ENCODE measurements at regions not wholly inside any gene's neighbourhood (a gene's known extent, or its start where the extent isn't known, plus 50 kb on each side); places are given as distances from the start of the nearest gene placed in this dataset.

DNA sequence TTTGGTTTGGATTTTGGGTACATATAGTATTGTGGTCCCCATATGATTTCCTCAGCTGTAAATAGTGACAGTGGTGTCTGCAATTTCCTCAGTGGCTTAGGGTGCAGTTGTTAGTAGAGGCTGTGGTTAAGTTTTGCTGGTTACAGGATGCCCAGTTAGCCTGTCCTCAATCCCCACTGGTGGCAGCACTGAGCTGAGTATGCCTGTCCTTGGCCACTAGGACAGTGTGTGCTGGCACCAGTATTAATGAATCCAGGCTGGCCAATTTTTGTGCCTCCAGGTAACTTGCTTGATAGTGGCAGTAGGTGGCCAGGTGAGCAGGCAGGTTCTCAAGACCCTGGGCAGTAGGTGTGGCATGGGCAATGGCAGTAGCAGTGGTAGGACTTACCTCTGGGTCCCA, 973.1 kb downstream of the TMEM182 start:
- Histone ChIP-seq H3K9ac (no peak overlapping the region), H3K4me1 (ENCODE audit: low read depth, poor library complexity, severe bottlenecking) (no peaks in the 10 kb centered on the region), H4K20me1 (ENCODE audit: insufficient read depth) (no peaks in the 10 kb centered on the region), H3K27me3 (ENCODE audit: insufficient read depth, low read depth) (no peaks in the 10 kb centered on the region), H3K4me3 (IDR thresholded peaks at IDR 0.05; ENCODE audit: insufficient read depth, low read depth, low read length) (no peak overlapping the region), H3K27ac (no peak overlapping the region), H3K36me3 (ENCODE audit: insufficient read depth) (no peaks in the 10 kb centered on the region), H2AFZ (ENCODE audit: low read depth) (no peak overlapping the region), H3K4me2 (no peak overlapping the region), H3K79me2 (ENCODE audit: insufficient read depth, low read depth) (no peaks in the 10 kb centered on the region)
- TF ChIP-seq, protein P1, sequence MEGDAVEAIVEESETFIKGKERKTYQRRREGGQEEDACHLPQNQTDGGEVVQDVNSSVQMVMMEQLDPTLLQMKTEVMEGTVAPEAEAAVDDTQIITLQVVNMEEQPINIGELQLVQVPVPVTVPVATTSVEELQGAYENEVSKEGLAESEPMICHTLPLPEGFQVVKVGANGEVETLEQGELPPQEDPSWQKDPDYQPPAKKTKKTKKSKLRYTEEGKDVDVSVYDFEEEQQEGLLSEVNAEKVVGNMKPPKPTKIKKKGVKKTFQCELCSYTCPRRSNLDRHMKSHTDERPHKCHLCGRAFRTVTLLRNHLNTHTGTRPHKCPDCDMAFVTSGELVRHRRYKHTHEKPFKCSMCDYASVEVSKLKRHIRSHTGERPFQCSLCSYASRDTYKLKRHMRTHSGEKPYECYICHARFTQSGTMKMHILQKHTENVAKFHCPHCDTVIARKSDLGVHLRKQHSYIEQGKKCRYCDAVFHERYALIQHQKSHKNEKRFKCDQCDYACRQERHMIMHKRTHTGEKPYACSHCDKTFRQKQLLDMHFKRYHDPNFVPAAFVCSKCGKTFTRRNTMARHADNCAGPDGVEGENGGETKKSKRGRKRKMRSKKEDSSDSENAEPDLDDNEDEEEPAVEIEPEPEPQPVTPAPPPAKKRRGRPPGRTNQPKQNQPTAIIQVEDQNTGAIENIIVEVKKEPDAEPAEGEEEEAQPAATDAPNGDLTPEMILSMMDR (conservative IDR thresholded peaks at IDR 0.05; ENCODE audit: low read depth, low read length), result no peak

DNA sequence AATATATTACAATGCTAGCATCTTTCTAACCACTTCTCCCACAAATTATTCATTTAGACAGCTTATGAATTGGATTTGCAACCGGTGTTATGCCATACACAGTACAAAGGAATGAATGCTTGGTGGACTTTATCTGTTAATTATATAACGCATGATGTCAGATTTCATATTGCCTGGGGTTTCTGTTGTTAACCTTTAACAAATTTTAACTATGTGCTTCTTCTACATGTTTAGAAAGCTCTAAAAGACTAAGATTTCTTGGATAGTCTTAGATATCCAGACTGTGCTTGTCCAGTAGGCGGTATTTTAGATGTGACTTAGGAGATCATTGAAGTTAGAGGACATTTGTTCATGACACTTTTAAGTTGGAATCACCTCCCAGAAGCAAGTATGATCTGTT, 976.3 kb downstream of the TMEM182 start:
- Histone ChIP-seq H2AFZ (ENCODE audit: low read depth) (no peak overlapping the region), H3K79me2 (ENCODE audit: insufficient read depth, low read depth) (no peaks in the 10 kb centered on the region), H3K36me3 (ENCODE audit: insufficient read depth) (no peaks in the 10 kb centered on the region), H3K4me3 (IDR thresholded peaks at IDR 0.05; ENCODE audit: insufficient read depth, low read depth, low read length) (no peak overlapping the region), H3K27ac (no peak overlapping the region), H4K20me1 (ENCODE audit: insufficient read depth) (no peaks in the 10 kb centered on the region), H3K9ac (no peak overlapping the region), H3K27me3 (ENCODE audit: insufficient read depth, low read depth) (no peaks in the 10 kb centered on the region), H3K4me1 (ENCODE audit: low read depth, poor library complexity, severe bottlenecking) (no peaks in the 10 kb centered on the region), H3K4me2 (no peak overlapping the region)
- TF ChIP-seq, protein P1 (conservative IDR thresholded peaks at IDR 0.05; ENCODE audit: low read depth, low read length), result no peak

DNA sequence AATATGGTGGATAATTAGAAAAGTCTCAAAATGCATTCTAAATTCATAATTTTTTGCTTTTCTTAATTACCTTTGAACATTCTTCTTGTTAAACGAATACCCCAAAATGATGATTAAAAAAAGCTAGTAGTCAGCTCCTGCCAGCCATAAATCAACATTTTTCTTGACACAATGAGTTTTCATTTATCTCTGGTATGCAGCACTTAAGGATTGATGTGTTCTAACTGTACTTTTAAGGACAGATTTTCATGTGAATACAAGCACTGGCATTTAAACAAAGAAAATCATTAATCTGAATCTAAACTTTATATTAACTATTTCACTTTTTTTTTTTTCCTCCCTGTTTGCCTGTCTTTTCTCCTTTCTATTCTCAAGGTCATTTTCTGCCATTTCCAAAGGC, 976.8 kb downstream of the TMEM182 start:
- no peak overlapping the region for H2AFZ ChIP-seq (ENCODE audit: low read depth)
- H3K4me1 ChIP-seq (ENCODE audit: low read depth, poor library complexity, severe bottlenecking), result no peaks in the 10 kb centered on the region
- H3K4me3 ChIP-seq (IDR thresholded peaks at IDR 0.05; ENCODE audit: insufficient read depth, low read depth, low read length), result no peak overlapping the region
- no peak overlapping the region for H3K9ac ChIP-seq
- TF ChIP-seq, protein P1 (conservative IDR thresholded peaks at IDR 0.05; ENCODE audit: low read depth, low read length), result no peak
- no peaks in the 10 kb centered on the region for H3K79me2 ChIP-seq (ENCODE audit: insufficient read depth, low read depth)
- no peaks in the 10 kb centered on the region for H3K27me3 ChIP-seq (ENCODE audit: insufficient read depth, low read depth)
- no peaks in the 10 kb centered on the region for H3K36me3 ChIP-seq (ENCODE audit: insufficient read depth)
- no peak overlapping the region for H3K4me2 ChIP-seq
- H3K27ac ChIP-seq, result no peak overlapping the region
- H4K20me1 ChIP-seq (ENCODE audit: insufficient read depth), result no peaks in the 10 kb centered on the region

DNA sequence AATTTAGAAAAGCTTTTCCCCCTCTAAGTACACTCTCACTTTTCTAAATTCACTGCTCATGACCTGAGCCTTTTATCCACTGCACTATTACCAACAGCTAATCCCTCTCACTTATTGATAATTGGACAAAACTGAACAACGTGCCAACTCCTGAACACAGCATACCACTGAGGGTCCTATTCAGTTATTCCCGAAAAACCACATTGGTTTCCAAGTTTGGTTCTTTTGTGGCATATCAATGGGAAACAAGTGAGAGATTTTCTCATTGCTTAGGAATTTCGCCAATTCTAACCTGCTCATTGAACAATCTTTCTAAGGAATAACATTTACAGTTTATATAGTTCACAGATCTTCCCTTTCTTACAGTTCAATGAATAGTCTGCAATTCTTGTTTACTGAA, 977.4 kb downstream of the TMEM182 start:
- Histone ChIP-seq H3K27me3 (ENCODE audit: insufficient read depth, low read depth) (no peaks in the 10 kb centered on the region), H2AFZ (ENCODE audit: low read depth) (no peak overlapping the region), H3K79me2 (ENCODE audit: insufficient read depth, low read depth) (no peaks in the 10 kb centered on the region), H3K4me3 (IDR thresholded peaks at IDR 0.05; ENCODE audit: insufficient read depth, low read depth, low read length) (no peak overlapping the region), H3K36me3 (ENCODE audit: insufficient read depth) (no peaks in the 10 kb centered on the region), H3K4me2 (no peak overlapping the region), H3K4me1 (ENCODE audit: low read depth, poor library complexity, severe bottlenecking) (no peaks in the 10 kb centered on the region), H3K27ac (no peak overlapping the region), H3K9ac (no peak overlapping the region), H4K20me1 (ENCODE audit: insufficient read depth) (no peaks in the 10 kb centered on the region)
- TF ChIP-seq, protein P1 (conservative IDR thresholded peaks at IDR 0.05; ENCODE audit: low read depth, low read length), result no peak

DNA sequence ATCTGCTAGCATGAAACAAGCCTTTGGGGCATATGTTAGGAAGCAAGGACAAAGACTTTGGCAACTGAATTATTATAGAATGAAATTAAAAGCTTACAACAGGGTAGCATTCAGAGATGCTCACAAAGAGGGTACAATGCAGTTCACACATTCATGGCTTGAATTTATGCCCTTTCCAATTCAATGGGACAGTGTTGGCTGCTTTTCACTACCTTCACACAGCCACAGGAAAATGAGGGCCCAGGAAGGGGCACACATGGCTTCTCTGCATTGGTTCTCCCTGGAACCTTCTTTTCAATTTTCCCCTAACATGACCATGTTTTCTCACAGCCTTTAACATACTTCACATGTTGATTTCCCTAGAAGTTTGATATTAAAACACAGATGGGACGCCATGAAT, 978.1 kb downstream of the TMEM182 start:
- Histone ChIP-seq H3K4me3 (IDR thresholded peaks at IDR 0.05; ENCODE audit: insufficient read depth, low read depth, low read length) (no peak overlapping the region), H4K20me1 (ENCODE audit: insufficient read depth) (no peaks in the 10 kb centered on the region), H3K36me3 (ENCODE audit: insufficient read depth) (no peaks in the 10 kb centered on the region), H3K27me3 (ENCODE audit: insufficient read depth, low read depth) (no peaks in the 10 kb centered on the region), H3K27ac (no peak overlapping the region), H3K4me1 (ENCODE audit: low read depth, poor library complexity, severe bottlenecking) (no peaks in the 10 kb centered on the region), H3K9ac (no peak overlapping the region), H3K4me2 (no peak overlapping the region), H3K79me2 (ENCODE audit: insufficient read depth, low read depth) (no peaks in the 10 kb centered on the region), H2AFZ (ENCODE audit: low read depth) (no peak overlapping the region)
- TF ChIP-seq, protein P1 (conservative IDR thresholded peaks at IDR 0.05; ENCODE audit: low read depth, low read length), result no peak
